GM03348 (cell line): ENCODE measurements at regions not wholly inside any gene's neighbourhood (a gene's known extent, or its start where the extent isn't known, plus 50 kb on each side); places are given as distances from the start of the nearest gene placed in this dataset.

Source experiments
- DNase-seq: peaks from one replicate; pipeline ENCODE4 v3.0.0; 2012; ENCODE audit warnings: low spot score

DNA sequence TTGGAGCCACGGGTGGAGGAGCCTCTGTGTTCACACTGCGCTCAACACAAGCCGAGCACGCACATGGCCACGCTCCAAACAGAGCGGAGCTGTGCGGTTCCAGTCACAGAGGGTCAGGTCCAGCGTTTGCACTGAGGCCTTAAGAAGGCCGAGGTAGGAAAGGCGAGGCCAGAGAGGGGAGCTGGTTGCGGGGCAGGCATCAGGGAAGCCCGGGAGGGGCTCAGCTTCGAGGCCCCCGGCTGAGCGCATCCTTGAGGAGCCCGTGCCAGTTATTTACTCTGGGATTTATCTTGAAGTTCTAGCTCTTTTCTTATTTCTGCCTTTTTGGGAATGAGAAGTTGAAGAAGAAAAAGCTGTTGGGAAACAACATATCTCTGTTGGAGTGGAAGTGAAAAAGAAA is 140.8 kb downstream of the IRX1 start:
- no peak for DNase-seq

DNA sequence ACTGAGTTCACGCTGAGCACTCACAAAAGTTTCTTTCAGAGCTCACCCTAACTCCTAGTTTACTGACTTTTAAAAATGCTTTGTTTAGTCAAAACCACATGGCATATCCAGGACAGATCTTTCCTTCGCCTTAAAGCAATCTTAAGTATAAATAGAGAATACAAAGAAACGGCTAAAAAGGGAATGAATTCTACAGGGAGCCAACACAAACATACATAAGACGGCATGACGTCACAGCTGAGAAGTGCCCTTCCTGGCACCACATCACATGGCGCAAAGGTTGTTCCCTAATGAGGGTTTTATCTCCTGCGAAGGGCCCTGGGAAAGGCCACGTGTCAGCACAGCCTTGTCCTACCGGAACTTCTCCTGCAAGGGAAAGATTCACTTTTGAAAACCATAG is 141.3 kb downstream of the IRX1 start:
- no peak for DNase-seq

DNA sequence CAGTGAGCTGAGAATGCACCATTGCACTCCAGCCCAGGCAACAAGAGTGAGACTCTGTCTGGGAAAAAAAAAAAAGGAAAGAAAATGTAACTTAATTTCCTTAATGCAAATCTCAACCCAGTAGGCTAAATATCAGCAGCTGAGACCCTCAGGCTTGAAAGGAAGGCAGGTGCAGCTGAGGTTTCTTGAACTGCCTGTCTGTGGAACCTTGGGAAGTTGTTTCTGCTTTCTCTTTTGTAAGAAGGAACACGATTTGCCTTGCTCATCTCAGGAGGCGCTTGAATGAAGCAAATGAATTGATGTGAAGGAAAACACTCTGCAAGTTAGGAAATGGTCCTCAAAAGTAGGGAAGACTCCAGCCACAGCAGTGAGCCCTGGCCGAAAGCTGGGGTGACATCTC is 143.3 kb downstream of the IRX1 start:
- DNase-seq, result no peak

DNA sequence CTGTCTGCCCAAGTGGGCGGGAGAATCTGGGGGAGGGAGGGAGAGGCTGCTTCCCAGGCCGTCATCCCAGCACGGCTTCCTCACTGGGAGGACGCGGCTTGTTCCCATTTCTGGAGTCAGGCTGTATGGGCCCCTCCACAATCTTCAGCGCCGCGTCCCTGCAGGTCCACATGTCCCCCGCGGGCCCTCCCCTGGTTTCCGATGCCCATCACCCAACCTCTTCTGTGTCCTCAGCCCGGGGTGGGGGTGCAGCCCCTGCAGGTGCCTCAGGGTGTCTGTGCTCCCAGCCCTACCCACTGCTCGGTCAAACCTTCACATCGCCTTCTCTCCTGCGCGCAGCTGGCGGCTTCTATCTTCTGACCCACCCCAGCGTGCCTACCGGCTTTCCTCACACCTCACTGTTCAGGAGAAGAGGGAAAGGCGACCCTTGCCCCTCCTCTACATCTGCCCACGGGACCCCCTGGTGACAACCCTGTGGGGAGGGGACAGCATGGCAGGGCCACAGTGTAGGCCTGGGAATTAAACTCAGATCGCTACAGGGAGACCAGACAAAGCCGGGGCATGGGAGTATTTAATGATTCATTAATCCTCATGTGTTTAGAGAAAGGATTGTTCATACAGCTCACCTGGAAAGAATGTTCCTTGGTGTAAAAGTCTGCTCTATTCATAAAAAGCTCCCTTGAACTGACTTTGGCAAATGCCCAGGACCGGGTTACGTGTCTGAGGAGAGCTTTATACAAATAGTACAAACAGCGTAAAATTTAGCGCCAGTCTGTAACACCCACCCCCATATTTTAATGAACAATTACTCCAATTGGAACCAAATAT is 145.1 kb downstream of the IRX1 start:
- DNase-seq, result no peak

DNA sequence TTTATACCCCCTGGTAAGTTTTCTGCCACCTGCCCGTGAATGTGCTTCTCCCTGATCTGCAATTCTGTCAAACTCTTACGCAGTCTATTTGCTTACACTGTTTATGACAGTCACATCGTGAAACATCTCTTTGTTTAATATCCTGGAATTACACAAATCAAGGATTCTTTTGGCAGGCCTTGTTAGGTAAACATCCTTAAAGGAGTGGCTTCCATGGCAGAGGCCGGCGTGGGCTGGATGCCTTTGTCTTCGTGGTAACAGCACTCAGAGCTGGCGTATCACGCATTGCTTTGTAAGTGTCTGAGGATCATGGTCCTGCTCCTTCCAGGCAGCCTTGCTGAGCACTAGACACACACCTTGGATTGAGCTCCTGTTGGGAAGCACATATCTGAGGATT is 145.7 kb downstream of the IRX1 start:
- no peak for DNase-seq

DNA sequence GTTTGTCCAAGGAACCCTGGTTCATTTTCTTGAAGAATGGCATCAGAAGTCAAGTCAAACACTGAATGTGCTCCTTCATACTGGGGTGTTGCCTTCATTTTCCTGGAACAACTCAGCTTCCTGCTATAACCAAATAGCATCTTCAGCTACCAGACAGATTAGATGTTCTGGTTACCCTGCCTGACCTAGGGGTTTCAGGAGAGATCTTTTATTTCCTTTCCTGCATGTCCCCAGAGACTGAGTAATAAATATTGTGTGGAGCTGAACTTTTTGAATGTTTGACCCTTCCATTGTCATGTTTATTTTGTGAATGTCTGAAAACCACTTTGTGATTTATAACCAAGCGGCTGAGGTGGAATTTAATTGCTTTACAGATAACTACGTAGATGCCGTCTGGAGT is 147.1 kb downstream of the IRX1 start:
- no peak for DNase-seq

DNA sequence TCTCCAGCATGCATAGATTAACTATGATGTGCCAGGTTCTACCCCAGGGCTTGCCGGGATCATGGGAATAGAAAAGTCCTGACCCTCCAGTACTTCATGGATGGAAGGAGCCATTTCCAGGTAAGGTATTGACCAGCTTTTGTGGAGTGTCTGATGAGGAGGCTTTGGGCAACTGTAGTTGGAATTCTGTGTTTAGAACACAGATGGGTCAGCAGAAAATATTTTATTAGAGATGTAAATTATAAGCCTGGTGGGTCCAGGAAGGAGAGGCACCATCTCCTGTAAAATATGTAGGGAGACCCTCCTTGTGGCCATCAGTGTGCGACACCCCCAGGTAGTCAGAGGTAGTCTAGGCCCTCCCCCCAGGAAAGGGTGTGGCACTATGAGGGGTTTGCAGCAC is 156.2 kb downstream of the IRX1 start:
- no peak for DNase-seq

DNA sequence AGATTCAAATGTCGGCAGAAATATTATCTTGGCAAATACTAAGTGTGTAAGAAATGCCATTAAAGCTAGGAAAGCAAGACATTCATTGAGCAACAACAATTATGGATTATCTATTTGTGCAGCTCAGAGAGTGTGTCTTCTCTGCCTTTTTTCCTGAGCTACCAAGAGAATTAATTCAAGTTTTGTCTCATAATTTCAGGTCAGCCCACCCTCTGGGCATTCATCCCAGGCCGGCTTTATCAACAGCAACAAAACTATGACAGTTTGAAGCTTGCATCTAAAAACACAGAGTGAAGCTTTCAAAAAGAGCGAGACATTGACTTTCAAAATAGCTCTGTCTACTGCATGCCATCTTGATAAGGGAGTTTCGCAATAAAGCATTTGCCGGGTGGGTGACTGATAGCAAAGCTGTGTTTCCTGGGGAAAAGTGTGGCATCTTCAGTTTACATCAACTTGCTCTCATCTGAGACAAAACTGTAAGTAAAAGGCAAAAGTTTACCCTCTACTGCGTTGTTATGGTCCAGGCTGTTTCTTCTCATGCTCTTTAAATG is 182.4 kb downstream of the IRX1 start:
- no peak for DNase-seq

DNA sequence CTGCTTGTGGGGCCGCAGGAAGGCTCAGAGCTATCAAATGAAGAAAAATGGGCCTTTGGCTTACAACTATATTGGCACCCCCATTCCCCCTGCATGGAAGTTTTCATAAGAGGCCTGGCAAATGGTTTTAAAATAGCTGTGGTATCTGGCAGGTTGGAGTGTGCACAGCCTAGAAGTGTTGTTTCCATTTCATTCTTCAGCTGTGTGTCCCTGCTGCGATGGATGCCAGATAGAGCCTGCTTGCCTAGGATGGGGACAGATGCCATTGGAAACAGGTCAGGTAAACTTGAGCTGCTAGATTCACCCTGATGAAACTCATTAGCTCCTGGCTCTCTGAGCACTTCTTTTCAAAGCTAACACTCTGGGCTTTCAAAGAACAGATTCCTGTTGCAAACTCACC is 183.3 kb downstream of the IRX1 start:
- no peak for DNase-seq

DNA sequence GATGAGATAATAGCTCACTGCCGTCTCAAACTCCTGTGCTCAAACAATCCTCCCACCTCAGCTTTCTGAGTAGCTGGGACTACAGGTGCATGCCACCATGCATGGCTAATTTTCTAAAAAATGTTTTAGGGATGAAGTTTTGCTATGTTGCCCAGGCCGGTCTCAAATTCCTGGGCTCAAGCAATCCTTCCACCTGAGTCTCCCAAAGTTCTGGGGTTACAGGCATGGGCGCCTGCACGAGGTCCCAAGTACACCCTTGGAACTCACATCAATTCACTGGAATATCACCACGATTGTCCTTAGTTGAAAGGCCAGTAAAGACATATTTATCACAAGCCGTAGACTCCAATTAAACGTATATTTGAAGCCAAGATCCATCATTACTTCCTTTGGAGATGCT is 184.6 kb downstream of the IRX1 start:
- no peak for DNase-seq

DNA sequence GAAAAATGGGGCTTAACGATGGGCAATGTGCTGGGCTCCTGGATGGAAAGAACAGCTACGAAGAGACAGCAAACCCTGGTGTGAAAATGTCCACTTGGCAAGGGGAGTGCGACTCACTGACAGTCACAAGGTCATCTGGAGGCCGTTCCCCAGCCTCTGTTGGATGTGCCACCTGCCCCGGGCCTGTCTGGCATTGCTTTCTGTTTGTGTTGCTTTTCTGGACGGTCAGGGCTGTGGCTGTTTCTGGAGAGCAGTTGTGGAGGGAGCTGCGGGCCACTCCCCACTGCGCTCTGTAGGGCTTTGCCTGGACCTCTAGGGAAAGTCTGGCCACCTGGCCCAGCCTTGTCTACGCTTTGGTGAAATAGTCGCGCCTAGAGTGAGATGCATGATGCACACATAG is 185.3 kb downstream of the IRX1 start:
- no peak for DNase-seq

DNA sequence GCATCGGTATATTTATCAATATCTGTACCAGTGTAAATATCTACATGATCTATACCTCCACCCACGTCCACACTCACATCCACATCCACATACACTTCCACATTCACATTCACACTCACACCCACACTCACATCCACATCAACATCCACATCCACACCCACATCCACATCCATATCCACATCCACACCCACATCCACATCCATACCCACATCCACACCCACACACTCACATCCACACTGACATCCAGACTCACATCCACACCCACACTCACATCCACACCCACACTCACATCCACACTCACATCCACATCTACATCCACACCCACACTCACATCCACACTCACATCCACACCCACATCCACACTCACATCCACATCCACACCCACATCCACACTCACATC is 189.2 kb downstream of the IRX1 start:
- DNase-seq, result no peak

DNA sequence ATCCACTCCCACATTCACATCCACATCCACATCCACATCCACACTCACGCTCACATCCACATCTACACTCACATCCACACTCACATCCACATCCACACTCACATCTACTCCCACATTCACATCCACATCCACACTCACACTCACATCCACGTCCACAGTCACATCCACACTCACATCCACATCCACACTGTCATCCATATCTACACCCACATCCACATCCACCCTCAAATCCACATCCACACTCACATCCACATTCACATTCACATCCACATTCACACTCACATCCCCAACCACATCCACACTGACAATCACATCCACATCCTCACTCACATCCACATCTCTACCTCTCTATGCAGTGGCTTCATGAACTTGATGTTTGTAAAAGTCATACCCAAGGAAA is 190.5 kb downstream of the IRX1 start:
- no peak for DNase-seq

DNA sequence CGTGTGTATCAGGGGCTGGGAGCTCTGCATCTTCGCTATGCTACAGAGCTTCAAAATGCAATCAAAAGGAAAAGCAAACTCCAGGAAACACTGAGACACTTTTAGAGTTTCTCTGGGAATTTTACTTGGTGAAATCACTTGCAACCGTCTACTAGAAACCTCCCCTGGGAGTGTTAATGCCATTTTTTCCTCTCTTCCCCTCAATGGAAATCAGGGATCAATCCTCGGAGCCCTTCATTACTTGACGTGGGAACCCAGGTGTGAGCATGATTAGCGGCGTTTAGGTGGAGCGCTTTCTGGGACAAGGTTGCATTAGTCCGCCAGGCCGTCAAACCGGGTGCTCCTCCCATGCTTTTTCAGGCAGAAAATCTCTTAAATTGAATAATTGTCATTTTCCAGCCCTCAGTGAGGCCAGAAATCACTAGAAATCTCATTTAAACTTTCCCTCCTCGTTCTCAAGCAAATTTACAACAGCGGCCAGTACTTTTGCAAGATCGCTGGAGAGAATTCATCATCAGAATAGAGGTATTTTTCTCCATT is 191.3 kb downstream of the IRX1 start:
- DNase-seq, result no peak

DNA sequence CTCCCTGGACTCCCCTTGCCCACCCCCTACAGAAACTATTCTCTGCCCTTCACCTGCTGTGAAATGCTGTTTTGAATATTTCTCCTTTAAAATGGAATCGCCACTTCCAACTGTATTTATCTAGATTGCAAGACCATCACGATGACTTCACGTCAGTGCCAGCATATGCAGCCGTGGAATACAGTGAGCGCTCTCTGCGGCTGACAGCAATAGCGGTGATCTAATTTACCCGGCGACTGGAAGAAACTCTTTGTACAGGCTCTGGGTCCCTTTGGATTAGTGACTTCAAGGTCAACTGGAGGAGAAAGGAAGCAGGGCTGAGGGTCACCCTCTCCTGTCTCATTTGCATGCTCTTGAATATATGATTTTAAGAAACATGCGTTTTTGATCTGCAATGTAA is 192.0 kb downstream of the IRX1 start:
- no peak for DNase-seq

DNA sequence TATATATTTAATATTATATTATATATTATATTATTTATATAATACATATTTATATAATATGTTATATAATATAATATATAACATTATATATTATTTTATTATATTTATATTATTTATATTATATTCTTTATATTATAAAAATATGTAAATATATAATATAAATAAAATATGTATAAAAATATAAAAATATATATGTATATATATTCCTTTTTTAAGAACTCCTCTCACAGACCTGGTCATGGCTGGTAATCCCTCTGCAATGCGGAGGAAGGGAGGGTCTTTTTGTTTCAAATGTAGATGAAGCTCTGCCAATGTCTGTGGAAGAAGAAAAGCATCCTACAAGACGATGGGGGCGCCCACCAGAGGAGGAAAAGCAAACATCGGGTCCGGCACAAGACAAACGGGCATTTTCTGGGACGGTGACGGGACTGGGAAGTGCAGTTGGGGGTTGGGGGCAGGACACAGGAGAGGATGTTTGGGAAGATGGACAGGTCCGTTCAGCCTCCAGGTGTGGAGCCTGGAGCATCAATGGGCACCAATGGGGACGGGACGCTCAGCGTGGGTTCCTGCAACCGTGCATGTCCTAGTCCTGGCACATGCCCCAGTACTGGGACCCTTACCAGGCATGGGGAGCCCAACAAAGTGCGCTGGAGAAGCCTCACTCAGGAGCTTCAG is 194.0 kb downstream of the IRX1 start:
- DNase-seq, result no peak

DNA sequence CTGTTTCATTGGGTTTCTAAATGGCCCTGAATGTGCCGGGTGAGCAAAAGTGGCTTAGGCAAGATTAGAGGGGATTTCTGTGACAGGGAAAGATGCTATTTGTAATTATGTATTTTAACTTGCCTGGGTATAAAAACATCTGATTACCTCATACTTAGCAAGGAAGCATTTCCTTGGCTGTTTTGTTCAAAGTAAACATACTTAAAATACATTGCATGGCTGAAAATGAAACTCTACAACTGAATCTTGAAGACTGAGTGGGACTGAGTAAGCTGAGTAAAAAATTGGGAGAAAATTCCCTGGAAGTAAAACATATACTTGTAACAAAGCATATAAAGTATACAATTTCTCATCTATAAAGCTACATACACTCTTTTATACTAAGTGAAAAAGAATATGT is 197.5 kb downstream of the IRX1 start:
- DNase-seq, result no peak

DNA sequence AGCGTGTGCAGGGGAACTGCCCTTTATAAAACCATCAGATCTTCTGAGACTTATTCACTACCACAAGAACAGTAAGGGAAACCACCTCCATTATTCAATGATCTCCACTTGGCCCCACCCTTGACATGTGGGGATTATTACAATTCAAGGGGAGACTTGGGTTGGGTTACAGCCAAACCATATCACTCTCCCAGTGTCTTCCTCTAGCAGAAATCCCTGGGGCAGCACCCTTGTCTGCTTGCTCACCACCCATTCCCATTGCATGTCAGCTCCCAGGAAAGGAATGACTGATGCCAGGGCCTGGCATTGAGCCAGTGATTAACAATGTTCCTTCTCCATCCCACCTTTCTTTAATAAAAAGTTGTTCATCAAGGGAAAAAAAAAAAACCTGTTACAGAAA is 199.0 kb downstream of the IRX1 start:
- DNase-seq, result no peak

DNA sequence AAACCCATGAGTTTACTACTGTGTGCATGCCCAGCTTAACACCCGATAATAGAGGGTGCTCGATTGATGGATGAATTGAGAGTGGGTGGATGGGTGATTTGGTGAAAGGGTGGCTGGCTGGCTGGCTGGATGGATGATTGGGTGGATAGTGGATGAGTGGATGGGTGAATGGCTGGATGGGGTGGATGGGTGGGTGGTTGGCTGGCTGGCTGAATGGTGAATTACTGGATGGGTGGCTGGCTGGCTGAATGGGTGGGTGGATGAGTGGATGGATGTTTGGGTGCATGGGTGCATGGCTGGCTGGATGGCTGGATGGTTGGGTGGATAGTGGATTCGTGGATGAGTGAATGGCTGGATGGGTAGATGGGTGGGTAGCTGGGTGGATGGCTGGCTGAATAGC is 201.1 kb downstream of the IRX1 start:
- DNase-seq, result no peak

DNA sequence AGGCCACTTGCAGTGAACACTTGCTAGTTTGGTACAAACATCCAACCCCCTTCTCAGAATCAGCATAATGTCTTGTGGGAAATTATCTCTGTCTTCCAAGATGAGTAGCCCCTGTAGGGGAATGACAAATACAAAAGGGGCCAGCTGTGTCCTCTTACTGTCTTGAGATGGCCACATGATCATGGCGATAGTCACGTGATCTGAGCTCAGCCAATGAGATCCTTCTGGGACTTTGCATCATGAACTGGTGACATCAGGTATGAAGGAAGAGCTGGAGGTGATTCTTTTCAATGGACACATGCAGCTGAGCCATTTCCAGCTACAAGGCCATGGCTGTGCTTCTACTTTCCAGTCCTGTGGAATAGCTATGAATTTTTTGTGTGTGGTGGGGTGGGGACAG is 206.3 kb downstream of the IRX1 start:
- DNase-seq, result no peak

DNA sequence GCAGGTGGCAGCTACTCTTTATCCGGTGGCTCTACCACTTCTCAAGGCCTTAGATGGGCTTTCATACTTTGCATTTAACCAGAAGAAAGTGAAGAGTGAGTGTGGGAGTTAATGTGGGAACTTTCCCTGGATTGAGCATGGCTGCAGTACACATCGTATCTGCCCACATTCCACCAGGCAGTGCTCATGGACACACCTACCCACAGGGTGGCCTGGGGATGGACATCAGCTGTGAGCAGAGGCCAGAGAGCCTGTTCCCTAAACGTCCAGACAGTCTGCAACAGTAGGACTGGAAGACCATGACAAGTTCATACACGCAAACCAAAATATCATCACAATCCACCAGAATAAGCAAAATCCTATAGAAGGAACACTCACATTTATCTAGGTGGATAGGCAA is 213.8 kb downstream of the IRX1 start:
- no peak for DNase-seq

DNA sequence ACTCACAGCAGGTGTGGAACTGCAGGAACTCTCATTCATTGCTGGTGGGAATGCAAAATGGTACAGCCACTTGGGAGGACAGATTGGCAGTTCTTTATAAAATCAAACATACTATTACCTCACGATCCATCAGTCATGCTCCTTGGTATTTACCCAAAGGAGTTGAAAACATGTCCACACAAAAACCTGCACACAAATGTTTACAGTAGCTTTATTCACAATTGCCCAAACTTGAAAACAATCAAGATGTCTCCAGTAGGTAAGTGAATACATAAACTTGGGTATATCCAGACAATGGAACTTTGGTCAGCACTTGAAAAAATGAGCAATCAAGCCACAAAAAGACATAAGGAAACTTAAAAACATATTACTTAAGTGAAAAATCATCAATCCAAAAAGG is 215.5 kb downstream of the IRX1 start:
- DNase-seq, result no peak

DNA sequence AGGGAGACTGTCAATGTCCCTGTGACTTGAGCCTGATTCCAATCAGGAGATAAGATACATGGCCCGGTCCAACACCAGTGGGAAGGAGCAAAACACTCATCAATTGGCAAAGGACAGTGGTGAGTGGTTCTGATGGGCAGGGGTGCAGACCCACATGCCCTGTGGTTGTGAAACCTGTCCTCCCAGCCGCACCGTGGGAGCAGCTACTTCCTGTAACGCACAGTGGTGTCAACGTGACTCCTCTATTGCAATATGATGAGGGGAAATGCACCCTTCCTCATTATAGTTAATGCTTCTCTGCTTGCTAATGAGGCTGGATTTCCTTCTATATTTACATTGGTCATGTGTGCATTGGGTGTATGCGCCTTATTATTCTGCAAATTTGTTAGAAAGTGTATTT is 223.0 kb downstream of the IRX1 start:
- DNase-seq, result no peak
